A673 (cell line): ENCODE measurements at regions not wholly inside any gene's neighbourhood (a gene's known extent, or its start where the extent isn't known, plus 50 kb on each side); places are given as distances from the start of the nearest gene placed in this dataset.
"Not testable (repeated sequence)": the region's sequence is repeated elsewhere in the genome, so short reads cannot be mapped to it uniquely, and the experiment has no call there.

Experiments
- BruUV-seq: library from RNA; stranded (reverse); fragments of 400-500 nt; replicated peaks from 2 replicates; lab custom pipeline; 2021; lab: Mats Ljungman, UMichigan
- CTCF ChIA-PET: fragments of 300-600 bp; sonication (Branson Sonifier 250); formaldehyde crosslinking; loops from one replicate; lab custom pipeline; 2022; ENCODE audit warnings: antibody characterized with exemption; lab: Charles Lee
- POLR2A ChIA-PET: fragments of 300-600 bp; sonication (Branson Sonifier 250); formaldehyde crosslinking; loops from one replicate; lab custom pipeline; 2022; ENCODE audit warnings: antibody characterized with exemption; ENCODE audit not compliant: low non-redundant PET; lab: Charles Lee
- DNase-seq: peaks from one replicate; pipeline ENCODE4 v3.0.0-alpha.2; 2015; ENCODE audit warnings: low spot score
- H3K27ac ChIP-seq: fragments of 200-600 bp; sonication (generic); 2 replicates; pipeline ENCODE4 v1.5.1; 2016; ENCODE audit warnings: mixed run types, low read depth, mild to moderate bottlenecking, mixed read lengths, antibody characterized with exemption, low read length; ENCODE audit not compliant: poor library complexity, severe bottlenecking
- H3K27me3 ChIP-seq: fragments of 200-600 bp; sonication (generic); replicated peaks from 2 replicates; pipeline ENCODE4 v1.6.1; 2017; ENCODE audit warnings: mixed run types, low read depth, mild to moderate bottlenecking, mixed read lengths, antibody characterized with exemption, low read length; ENCODE audit not compliant: insufficient read depth, poor library complexity
- H3K36me3 ChIP-seq: fragments of 200-600 bp; sonication (generic); 2 replicates; pipeline ENCODE4 v1.6.1; 2016; ENCODE audit warnings: mixed run types, mild to moderate bottlenecking, mixed read lengths, antibody characterized with exemption, low read length; ENCODE audit not compliant: insufficient read depth, poor library complexity, severe bottlenecking
- H3K4me1 ChIP-seq: fragments of 200-600 bp; sonication (generic); 2 replicates; pipeline ENCODE4 v1.6.1; 2017; ENCODE audit warnings: mixed run types, mild to moderate bottlenecking, mixed read lengths, antibody characterized with exemption, low read length; ENCODE audit not compliant: insufficient read depth, poor library complexity, severe bottlenecking
- H3K4me3 ChIP-seq: fragments of 200-600 bp; sonication (generic); 2 replicates; pipeline ENCODE4 v1.5.1; 2016; ENCODE audit warnings: low read depth, mixed run types, mild to moderate bottlenecking, mixed read lengths, low read length; ENCODE audit not compliant: poor library complexity, severe bottlenecking
- H3K9me3 ChIP-seq: fragments of 200-600 bp; sonication (generic); 2 replicates; pipeline ENCODE4 v1.6.1; 2016; ENCODE audit warnings: mixed run types, low read depth, mild to moderate bottlenecking, mixed read lengths, antibody characterized with exemption, low read length; ENCODE audit not compliant: poor library complexity, severe bottlenecking
- EZH2 ChIP-seq: fragments of 200-600 bp; sonication (generic); IDR thresholded peaks from 2 replicates; pipeline ENCODE4 v1.6.1; 2017; ENCODE audit warnings: borderline replicate concordance, low read depth, mild to moderate bottlenecking, mixed read lengths, antibody characterized with exemption, low read length; ENCODE audit not compliant: poor library complexity, severe bottlenecking
- intact Hi-C: fragments of 100-400 bp; cut with micrococcal nuclease; formaldehyde crosslinking; loops from one replicate; pipeline ENCODE4 v1.10.0; 2022; ENCODE audit not compliant: unreplicated experiment
- TF ChIP-seq, protein P1 (sequence below): fragments of 300-800, 200-600 bp; sonication (generic); conservative IDR thresholded peaks from 2 replicates; pipeline ENCODE4 v1.5.1; 2017; ENCODE audit warnings: low read depth, mild to moderate bottlenecking, antibody characterized with exemption, low read length, moderate library complexity, mixed read lengths

DNA sequence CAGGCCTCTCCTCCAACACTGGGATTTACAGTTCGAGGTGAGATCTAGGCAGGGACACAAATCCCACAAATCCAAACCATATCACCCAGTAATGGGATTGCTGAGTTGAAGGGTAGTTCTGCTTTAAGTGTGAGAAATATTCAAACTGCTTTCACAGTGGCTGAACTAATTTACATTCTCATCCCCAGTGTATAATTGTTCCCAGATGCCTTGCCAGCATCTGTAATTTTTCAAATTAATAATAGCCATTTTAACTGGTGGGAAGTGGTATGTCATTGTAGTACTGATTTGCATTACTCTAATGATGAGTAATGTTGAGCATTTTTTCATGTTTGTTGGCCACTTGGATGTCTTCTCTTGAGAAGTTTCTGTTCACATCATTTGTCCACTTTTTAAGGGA is 592.8 kb upstream of the GRM3 start:
- DNase-seq: peak; percentile 0
- no peaks in the 10 kb centered on the region for H3K4me1 ChIP-seq
- TF ChIP-seq EZH2: no peak
- TF ChIP-seq, protein P1, sequence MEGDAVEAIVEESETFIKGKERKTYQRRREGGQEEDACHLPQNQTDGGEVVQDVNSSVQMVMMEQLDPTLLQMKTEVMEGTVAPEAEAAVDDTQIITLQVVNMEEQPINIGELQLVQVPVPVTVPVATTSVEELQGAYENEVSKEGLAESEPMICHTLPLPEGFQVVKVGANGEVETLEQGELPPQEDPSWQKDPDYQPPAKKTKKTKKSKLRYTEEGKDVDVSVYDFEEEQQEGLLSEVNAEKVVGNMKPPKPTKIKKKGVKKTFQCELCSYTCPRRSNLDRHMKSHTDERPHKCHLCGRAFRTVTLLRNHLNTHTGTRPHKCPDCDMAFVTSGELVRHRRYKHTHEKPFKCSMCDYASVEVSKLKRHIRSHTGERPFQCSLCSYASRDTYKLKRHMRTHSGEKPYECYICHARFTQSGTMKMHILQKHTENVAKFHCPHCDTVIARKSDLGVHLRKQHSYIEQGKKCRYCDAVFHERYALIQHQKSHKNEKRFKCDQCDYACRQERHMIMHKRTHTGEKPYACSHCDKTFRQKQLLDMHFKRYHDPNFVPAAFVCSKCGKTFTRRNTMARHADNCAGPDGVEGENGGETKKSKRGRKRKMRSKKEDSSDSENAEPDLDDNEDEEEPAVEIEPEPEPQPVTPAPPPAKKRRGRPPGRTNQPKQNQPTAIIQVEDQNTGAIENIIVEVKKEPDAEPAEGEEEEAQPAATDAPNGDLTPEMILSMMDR: no peak
- ChIA-PET CTCF (no interaction called here), POLR2A (no interaction called here)
- H3K27ac ChIP-seq: no peak overlapping the region
- no peaks in the 10 kb centered on the region for H3K36me3 ChIP-seq
- BruUV-seq: no TSS peak
- H3K9me3 ChIP-seq: peaks cover under 1% of the 10 kb centered on the region
- H3K4me3 ChIP-seq: no peak overlapping the region
- intact Hi-C loops: no loop called here
- H3K27me3 ChIP-seq: no peaks in the 10 kb centered on the region

DNA sequence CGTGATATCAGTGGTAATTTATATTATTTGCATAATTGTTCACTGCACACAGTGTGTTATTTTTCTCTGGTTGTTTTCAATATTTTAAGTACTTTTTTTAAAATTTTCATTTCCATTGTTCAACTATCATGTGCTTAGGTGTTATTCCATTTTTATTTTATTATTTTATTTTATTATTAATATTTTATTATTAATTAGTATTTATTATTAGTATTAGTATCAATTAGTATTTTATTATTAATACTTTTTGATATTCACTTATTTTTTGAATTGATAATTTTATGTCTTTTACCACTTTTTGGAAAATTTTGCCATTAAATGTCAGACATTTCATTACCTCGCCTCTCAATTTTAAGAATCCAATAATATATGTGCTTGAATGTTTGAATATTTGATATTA is 593.8 kb upstream of the GRM3 start:
- Histone ChIP-seq H3K4me1 (no peaks in the 10 kb centered on the region), H3K36me3 (no peaks in the 10 kb centered on the region), H3K9me3 (no peaks in the 10 kb centered on the region), H3K27ac (no peak overlapping the region), H3K27me3 (no peaks in the 10 kb centered on the region), H3K4me3 (no peak overlapping the region)
- no peak for TF ChIP-seq EZH2
- TF ChIP-seq, protein P1: no peak
- ChIA-PET POLR2A (no interaction called here), CTCF (no interaction called here)
- BruUV-seq: no TSS peak
- DNase-seq: no peak
- intact Hi-C loops: no loop called here

DNA sequence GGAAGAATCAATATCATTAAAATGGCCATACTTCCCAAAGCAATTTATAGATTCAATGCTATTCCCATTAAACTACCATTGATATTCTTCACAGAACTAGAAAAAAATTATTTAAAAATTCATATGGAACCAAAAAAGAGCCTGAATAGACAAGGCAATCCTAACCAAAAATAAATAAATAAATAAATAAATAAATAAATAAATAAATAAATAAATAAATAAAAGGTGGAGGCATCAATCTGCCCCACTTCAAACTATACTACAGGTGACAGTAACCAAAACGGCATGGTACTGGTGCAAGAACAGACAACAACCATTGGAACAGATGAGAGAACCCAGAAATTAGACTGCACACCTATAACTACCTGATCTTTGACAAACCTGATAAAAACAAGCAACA is 598.5 kb upstream of the GRM3 start:
- CTCF ChIA-PET: not testable (repeated sequence)

DNA sequence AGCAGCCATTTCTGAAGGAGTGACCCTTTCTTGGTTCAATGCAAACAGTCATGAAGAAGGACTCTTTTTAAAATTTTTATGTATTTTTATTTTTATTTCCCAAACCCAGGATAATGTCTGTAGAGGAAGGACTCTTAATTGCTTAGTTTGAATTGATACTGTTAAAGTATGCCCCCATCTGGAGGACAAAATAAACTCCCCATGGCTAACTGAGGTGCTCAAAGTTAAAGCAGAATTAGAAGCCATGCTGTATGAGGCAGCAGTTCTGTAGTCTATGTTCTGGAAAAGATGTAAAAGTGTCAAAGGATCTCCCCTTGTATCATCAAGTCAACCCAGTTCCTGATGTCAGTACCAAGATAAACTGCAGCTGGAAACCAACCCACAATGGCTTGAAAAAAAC is 617.9 kb upstream of the GRM3 start:
- Histone ChIP-seq H3K36me3 (no peaks in the 10 kb centered on the region), H3K4me1 (no peaks in the 10 kb centered on the region), H3K27ac (no peak overlapping the region), H3K4me3 (no peak overlapping the region), H3K27me3 (no peaks in the 10 kb centered on the region), H3K9me3 (no peaks in the 10 kb centered on the region)
- no peak for DNase-seq
- BruUV-seq: no TSS peak
- ChIA-PET CTCF (no interaction called here), POLR2A (no interaction called here)
- intact Hi-C loops: no loop called here
- no peak for TF ChIP-seq EZH2
- TF ChIP-seq, protein P1: no peak

More for the DNA sequence above, 598.5 kb upstream of the GRM3 start:
- H3K27me3 ChIP-seq, H3K36me3 ChIP-seq, DNase-seq, H3K4me1 ChIP-seq, BruUV-seq, intact Hi-C loops, H3K27ac ChIP-seq, H3K9me3 ChIP-seq, H3K4me3 ChIP-seq, POLR2A ChIA-PET: not testable (repeated sequence)
